GM21723 (cell line): ENCODE measurements at regions not wholly inside any gene's neighbourhood (a gene's known extent, or its start where the extent isn't known, plus 50 kb on each side); places are given as distances from the start of the nearest gene placed in this dataset.

Experiments
- ATAC-seq: cut with Tn5 transposase; IDR thresholded peaks from one replicate; pipeline ENCODE4 v1.9.1; 2021; ENCODE audit warnings: mild to moderate bottlenecking, moderate library complexity; ENCODE audit not compliant: unreplicated experiment

DNA sequence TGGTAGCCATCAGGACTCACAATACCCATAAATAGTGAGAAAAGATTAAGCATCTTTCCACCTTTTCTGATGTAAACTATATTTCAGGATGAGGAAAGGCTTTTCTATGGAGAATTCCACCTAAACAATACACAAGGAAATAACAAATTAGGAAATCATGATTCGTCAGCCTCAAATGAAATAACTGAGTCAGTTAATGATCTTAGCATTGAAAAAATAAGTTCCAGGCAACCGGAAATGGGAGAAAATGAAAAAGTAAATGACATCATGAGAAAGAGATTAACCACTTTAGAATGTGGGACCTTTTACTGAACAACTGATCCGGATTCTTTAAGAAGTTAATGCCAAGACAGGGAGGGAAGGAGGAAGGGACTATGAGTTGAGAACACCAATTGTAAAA is 742.3 kb downstream of the TNS3 start:
- ATAC-seq, result no peak

DNA sequence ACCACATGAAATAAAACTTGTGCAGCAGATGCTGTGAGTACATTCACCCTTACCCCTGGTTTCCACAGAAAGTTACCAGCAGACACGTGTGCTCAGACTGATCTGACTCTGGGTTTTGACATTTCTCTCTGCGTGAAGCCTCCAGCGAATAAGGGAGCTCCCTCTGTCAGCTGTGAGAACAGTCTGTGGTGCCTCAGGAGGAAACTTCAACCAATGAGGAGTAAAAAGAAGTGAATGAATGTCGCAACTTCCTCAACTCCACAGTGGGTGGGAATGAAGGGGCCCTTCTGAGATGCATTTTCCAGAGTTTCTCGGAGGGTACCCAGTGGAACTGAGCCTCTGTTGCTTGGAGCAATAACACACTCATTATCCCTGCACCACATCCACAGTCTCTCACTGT is 743.4 kb downstream of the TNS3 start:
- ATAC-seq, result no peak

DNA sequence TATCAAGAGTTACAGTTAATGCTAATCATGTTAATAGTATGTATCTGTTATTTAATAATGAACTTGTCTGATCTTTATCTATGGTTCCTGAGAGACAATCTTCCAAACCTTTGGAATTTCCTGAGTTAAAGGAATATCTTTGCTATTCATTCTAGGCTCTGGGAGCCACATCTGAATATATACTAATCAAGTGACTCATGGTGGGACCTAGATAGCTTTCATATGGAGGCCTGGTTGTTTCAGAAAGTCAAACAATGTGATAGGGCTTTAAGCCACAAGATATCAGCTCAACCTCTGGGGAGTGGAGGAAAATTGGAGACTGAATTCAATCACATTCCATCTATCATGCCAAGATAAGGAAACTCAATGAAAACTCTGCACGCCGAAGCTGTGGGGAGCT is 746.4 kb downstream of the TNS3 start:
- ATAC-seq, result no peak

DNA sequence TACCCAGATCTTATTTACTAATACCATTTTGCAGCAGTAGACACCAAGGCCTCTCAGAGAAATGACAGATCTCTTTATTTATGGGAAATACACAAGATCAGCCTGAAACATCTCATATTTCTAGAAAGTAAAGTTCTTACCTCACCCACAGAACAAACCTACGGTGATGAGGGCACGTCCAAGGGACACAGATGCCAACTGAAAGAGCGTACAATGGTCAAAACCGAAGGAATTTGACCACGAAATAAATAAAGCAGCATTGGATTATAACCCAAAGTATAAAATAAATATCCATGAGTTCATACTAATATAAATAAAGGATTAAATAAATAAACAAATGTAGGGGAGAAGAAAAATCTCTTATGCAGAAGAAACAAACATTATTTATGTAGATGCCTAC is 747.0 kb downstream of the TNS3 start:
- no peak for ATAC-seq

DNA sequence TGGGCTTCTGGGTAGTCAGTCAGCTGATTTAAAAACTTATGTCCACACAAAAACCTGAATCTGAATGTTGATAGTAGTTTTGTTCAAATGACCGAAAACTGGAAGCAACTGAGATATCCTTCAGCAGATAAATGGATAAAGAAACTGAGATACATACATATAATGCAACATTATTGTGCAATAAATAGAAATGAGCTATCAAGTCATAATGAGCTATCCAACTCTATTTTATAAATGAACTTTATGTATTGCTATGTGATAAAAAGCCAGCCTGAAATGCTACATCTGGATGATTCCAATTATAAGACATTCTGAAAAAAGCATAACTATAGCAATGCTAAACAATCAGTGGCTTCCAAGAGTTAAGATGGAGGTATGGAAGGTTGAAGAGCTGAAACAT is 748.7 kb downstream of the TNS3 start:
- no peak for ATAC-seq

DNA sequence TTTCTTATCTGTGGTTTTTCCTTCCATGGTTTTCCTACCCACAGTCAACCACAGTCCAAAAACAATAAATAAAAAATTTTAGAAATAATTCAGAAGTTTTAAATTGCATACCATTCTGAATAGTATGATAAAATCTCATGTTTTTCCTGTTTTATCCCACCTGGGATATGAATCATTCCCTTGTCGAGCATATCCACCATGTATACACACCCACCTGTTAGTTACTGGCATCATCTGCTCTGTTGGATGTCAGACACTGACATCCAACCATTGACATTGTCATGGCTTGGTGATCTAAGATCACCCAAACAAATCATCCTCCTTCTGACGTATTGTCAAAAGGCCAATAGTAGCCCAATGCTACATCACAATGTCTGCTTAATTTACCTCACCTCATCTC is 749.8 kb downstream of the TNS3 start:
- no peak for ATAC-seq

DNA sequence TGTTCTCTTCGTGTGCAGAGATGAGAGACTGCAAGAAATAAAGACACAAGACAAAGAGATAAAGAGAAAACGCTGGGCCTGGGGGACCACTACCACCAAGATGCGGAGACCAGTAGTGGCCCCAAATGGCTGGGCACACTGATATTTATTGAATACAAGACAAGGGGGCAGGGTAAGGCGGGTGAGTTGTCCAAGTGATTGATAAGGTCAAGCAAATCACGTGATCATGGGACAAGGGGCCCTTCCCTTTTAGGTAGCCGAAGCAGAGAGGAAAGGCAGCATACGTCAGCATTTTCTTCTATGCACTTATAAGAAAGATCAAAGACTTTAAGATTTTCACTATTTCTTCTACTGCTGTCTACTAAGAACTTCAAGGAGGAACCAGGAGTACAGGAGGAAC is 762.1 kb downstream of the TNS3 start:
- ATAC-seq, result no peak

DNA sequence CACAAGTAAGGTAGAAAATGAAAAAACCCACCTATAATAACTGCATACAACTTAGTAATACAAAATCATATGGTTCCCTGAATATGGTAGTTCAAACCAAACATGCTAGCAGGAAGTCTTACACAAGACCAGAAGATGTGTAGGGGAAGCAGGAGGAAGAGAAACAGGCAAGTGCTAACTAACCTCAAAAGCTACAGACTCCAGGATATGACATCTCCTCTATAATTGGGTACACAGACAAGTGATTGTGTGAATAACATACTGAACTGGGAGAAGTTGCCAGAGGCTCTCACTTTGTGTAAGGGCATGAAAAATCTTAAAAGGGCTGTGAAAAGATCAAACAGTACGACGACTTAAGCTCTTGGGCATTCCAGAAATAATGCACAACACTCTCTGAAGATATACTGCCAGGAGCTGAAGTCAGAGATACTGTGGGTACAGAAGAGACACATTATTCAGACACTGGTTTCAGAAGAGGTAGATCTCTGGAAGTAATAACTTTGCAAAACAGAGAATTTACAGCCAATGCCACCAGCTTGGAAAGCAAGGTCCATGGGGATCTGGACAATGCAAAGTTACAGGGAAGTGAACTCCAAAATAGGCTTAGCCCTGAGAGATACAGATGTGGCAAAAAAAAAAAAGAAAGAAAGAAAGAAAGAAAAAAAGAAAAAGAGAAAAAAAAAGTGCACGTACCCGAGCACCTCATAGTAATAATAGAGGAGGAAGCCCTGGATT is 767.2 kb downstream of the TNS3 start:
- ATAC-seq, result no peak

DNA sequence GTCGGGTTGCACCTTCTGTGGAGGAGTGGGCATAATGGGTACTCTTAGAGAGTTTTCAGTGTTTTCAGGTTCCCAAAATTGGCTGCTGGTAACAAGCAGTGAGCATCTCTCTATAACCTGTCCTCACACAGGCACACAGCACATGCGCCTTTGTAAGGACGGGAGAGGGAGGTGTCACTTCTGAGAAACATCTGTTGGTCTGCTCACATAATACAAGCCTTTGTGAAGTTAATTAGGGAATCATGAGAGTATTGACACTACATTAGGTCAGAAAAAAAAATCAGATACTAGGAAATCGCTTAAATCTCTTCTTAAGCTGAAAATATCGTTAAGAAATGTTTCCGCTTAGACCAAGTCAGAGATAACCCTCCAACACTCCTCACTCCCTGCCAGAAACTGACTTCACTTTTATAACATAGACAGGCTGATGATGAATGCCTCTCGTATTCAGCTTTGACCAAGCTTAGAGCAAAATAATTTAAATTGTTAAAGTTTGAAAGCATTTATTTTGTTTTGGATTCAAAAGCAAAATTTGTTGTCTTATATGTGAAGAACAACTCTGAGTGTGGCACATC is 769.7 kb downstream of the TNS3 start:
- no peak for ATAC-seq

DNA sequence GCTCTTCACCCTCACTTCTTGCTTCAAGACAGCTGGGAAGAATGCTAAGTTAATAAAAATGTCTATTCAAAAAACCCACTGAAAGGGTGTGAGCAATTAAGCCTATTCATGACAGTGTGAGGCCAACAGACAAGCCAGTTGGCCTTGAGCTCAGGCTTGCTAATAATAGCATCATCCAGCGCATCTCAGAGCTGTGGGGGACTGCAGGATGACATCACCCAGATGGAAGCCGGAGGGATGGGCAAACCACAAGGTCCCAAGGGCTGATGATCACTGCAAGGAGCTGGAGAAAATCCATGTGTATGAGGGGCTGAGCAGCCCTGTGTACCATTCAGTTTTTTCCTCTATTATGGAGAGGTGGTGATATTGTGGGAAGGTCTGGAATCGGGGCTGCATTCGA is 770.4 kb downstream of the TNS3 start:
- ATAC-seq, result no peak

DNA sequence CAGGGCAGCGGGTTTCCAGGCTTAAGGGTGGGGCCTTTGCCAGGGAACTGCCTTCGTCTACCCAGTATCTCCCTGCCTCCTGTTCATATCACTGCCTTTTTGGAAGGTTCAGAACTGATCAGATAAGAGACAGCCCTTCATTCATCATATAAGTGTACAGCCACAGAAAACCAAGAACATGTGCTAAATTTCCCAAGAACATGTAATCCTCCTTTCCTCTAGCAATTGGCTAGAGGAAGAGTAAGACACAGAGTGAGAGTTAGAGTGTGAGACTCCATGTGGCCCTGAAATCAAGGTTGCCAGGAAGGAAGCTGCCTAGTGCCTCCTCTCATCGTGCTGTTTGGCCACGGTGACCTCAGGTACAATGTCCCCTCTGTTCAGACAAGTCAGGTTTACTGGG is 770.9 kb downstream of the TNS3 start:
- ATAC-seq, result no peak

DNA sequence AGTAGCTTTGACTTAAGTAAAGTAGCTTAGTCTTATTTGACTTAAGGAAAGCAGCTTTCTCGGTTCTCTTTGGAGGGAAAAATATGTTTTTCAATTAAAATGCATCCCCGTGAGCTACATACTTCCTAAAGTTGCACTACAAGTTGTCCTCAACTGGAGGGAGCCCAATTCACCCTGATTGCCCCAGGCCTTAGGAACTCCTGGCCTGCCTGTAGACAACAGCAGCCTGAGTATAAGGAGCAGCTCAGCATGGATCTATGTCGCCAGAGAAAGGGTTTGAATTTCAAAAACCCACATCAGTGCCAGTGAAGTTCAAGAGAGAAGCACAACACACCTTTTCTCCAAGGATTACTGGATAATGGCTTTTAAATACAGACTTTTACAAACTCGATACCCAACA is 772.0 kb downstream of the TNS3 start:
- no peak for ATAC-seq

DNA sequence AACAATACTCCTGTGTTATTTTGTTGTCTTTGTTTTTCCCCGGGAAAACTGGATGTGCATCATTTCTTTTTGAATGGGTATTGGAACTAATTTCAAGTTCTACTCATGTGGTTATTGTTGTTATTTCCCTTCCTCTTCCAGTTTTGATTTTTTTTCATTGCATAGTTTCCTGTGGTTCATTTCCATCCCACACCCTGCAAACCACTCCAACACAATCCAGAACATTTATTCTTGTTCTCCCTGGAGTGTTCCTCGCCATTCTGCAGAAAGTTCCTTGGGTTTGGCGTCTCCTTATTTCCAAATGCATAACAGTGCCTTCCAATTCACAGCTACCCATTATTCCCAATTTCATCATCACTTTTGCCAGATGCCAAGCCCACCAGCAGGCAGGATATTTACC is 775.1 kb downstream of the TNS3 start:
- no peak for ATAC-seq

DNA sequence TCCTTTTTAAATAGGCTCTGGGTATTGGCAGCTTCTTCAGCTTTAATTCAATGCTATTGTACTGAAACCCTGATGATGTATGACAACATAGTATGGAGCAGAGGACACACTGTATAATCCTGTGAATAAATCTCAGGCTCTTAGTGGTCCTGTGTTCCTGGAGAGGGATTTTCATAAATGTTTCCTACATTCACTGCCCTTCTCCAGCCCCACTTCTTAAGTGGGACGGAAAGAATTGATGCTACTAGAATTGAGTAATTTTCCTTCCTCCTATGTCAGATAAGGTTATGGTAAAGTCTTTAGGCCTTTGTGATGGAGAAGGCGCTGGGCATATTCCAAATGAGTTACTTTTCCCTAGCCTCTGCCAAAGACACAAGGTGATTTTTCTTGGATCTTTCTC is 779.4 kb downstream of the TNS3 start:
- ATAC-seq, result no peak

DNA sequence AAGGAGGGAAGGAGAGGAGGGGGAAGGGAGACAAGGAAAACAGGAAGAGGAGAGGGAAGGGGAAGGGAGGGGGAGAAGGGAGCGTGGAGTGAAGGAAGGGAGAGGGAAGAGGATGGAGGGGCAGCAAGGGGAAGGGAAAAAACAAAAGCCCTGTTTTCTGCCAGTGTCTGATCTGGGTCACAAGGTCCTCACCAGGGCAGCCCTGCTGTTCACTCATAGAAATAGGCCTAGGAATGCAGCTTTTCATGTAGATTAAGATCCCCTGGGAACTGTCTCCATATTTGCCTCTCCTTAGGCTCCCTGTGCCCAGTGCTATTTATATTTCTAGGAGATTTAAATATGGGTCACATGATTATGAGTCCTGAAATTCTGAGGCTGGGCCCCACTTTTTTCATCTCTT is 790.7 kb downstream of the TNS3 start:
- ATAC-seq, result no peak

DNA sequence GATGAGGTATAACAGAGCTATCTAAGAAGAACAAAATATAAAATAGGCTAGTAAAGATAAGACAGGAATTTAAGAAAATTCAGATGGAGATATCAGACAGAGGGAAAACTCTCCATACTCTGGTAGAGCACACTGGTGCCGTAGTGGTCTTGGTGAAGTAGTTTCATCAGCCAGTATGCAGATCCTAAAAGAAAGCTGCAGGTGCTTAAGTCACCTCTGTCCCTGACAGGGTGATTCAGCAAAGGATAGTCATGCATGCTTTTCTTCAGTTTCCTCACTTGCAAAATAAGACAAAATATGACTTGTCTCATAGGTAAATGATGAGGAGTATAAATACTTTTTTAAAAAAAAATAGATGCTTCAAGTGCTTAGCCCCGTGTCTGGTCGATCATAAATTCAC is 794.9 kb downstream of the TNS3 start:
- ATAC-seq, result no peak

DNA sequence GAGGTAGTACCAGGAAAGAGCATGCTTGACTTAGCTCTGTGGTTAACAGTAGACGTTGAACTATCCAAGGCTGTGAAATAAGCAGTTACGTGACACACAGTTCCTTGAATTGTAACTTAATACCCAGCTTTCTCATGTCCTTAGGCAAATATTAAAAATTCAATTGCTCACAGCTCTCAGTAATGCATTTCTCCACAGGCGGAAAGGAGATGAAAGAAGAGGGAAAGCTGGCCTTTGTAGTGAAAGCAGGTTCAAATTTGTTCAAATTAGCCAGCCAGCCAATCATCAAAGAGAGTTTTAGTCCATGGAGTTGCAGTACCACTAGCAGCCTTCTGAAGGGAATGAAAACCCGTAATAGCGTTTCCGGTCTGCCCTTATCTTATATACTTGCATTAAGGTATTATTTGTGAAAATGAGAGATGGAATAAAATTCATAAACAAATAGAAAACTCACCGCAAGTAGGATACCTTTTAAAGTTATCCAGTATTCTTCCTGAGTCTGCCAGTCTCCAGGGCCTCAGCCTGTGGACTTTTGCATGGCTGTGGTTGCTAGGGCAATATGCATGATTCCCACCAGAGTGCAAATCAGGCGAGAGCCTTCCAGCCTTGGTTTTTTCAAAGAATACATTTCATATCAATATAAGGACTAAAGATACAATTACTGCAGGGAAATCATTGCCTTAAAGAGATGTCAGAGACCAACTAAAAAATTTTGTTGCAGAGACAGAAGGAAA is 795.5 kb downstream of the TNS3 start:
- ATAC-seq, result no peak

DNA sequence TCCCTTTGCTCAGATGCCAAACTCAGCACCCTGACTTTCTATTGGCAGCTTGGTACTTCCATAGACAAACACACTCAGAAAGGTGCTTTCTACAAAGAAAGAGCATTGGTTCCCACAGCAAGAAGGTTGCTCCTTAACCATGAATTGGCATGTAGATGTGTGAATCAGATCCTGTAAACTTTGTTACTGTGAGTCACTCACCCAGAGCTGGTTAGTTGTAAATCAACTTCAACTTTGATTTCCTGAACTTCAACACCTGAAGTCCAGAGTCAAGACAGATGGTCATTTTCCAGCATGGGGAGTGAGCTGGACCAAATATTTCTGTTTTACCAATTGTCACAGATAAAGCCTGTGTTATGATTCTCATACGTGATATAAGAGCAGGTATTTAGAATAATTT is 797.2 kb downstream of the TNS3 start:
- ATAC-seq, result no peak

DNA sequence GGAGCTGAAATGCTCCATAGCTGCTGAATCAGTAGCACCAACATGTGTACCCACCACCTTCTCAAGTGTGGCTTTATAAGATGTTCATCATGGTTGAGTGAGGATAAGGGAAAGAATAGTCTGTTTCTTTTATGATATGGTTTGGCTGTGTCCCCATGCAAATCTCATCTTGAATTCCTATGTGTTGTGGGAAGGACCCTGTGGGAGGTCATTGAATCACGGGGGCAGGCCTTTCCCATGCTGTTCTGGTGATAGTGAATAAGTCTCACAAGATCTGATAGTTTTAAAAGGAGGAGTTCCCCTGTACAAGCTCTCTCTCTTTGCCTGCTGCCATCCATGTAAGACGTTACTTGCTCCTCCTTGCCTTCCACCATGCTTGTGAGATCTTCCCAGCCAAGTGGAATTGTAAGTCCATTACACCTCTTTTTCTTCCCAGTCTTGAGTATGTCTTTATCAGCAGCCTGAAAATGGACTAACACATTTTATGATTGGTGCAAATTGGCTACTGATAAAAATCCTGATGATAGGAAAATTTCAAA is 799.9 kb downstream of the TNS3 start:
- no peak for ATAC-seq

DNA sequence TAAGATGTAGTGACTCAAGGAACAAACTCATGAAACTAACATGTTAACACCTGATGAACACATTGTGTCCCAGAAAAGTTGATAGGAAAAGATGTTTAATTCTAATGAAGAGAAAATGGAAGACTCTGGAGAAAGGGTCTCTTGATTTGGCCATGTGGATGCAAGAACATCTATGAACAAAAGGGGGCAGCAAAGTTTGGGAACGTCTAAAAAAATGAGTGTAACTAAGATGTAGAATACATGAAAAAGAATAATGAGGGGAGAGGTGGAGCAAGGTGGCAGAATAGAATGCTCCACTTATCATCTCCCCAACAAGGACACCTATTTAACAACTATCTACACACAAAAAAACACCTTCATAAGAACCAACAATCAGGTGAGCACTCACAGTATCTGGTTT is 805.1 kb downstream of the TNS3 start:
- ATAC-seq, result no peak

DNA sequence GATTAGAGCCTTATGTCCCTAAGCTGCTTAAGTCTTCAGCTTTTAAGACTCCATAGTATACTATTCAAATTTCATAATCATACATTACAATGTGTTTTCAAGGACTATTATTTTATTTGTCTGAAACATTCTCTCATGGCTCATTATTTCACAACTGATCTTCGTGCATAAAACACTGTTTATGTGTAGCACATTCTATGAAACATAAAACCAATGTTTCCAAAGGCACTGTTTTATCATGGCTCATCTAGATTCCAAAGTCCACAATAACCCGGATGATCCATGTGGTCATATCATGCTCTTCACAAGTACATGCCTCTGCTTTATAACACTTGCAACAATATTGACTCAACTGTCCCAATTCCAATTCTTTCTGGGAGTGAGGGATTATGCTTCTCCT is 806.1 kb downstream of the TNS3 start:
- no peak for ATAC-seq

DNA sequence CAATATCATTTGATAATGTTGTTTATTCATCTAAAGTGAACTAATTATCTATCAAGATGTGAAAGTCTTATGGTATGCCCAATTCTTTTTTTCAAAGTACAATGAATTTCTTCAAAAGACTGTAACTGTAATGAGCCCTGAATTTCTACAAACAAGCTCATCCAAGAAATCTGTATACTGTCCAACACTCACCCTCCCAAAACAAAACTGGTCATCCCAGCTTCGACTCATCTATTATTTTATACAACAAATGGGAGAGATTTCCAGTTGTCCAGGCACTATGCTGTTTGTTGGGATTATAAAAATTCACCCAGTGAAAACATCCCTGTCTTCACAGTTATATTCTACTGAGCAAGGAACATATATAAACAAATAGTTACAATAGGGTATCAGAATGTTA is 806.9 kb downstream of the TNS3 start:
- ATAC-seq, result no peak
